AG09309 (cell line): ENCODE measurements at regions not wholly inside any gene's neighbourhood (a gene's known extent, or its start where the extent isn't known, plus 50 kb on each side); places are given as distances from the start of the nearest gene placed in this dataset.

ENCODE experiments used
- DNase-seq: peaks from one replicate; pipeline ENCODE4 v3.0.0-alpha.2; 2010; ENCODE audit warnings: low read depth
- H3K4me3 ChIP-seq: 2 replicates; pipeline ENCODE4 v1.5.1; 2011; ENCODE audit warnings: mild to moderate bottlenecking, low read depth, low read length, moderate library complexity; ENCODE audit not compliant: control insufficient read depth
- CTCF ChIP-seq: IDR thresholded peaks from 2 replicates; pipeline ENCODE4 v1.5.1; 2011; ENCODE audit warnings: mild to moderate bottlenecking, low read depth, low read length, inconsistent platforms; ENCODE audit not compliant: insufficient read depth, control insufficient read depth; ENCODE audit errors: missing control alignments

GRCh38 chr2:43060390-43061016 lies 165.9 kb downstream of the ZFP36L2 start:
- no peak overlapping the region for H3K4me3 ChIP-seq
- TF ChIP-seq CTCF: no peak
- no peak for DNase-seq

GRCh38 chr2:43059183-43059897 lies 167.1 kb downstream of the ZFP36L2 start:
- peak; percentile 82 for DNase-seq
- no peak for TF ChIP-seq CTCF

GRCh38 chr2:43058726-43059110 lies 167.7 kb downstream of the ZFP36L2 start:
- TF ChIP-seq CTCF: no peak
- no peak for DNase-seq
- H3K4me3 ChIP-seq: no peak overlapping the region

More at GRCh38 chr2:43059183-43059897, 167.1 kb downstream of the ZFP36L2 start:
- H3K4me3 ChIP-seq: no peak overlapping the region

- DNase-seq: no peak
- no peak for TF ChIP-seq CTCF
- no peak overlapping the region for H3K4me3 ChIP-seq
Measured at GRCh38 chr2:43057742-43058725, 168.4 kb downstream of the ZFP36L2 start.

- H3K4me3 ChIP-seq: no peak overlapping the region
- DNase-seq: no peak
- no peak for TF ChIP-seq CTCF
Measured at GRCh38 chr2:43057026-43057741, 169.2 kb downstream of the ZFP36L2 start.

- no peak for TF ChIP-seq CTCF
- H3K4me3 ChIP-seq: no peak overlapping the region
- no peak for DNase-seq
Measured at GRCh38 chr2:43055985-43056384, 170.4 kb downstream of the ZFP36L2 start.
